Lower lobe of right lung (tissue), 2 donors: ENCODE measurements at regions not wholly inside any gene's neighbourhood (a gene's known extent, or its start where the extent isn't known, plus 50 kb on each side); places are given as distances from the start of the nearest gene placed in this dataset.

Source experiments
- ATAC-seq, 2 donors: fragments of 200-7000 bp; cut with Tn5 transposase; one replicate each; pipeline ENCODE4 v1.9.1; 2020 to 2022; ENCODE audit warnings: mild to moderate bottlenecking in 2 of 2, moderate library complexity in 2 of 2
- DNase-seq: peaks from one replicate; pipeline ENCODE4 v3.0.0-alpha.2; 2020
- H3K27ac ChIP-seq: fragments of 200-600 bp; one replicate; pipeline ENCODE4 v1.8.0; 2022
- H3K27me3 ChIP-seq: fragments of 200-600 bp; one replicate; pipeline ENCODE4 v1.8.0; 2022; ENCODE audit warnings: low read depth
- H3K36me3 ChIP-seq: fragments of 200-600 bp; one replicate; pipeline ENCODE4 v1.8.0; 2022; ENCODE audit warnings: mild to moderate bottlenecking
- H3K4me1 ChIP-seq: fragments of 200-600 bp; one replicate; pipeline ENCODE4 v1.8.0; 2022
- H3K4me3 ChIP-seq: fragments of 200-600 bp; one replicate; pipeline ENCODE4 v1.8.0; 2022; ENCODE audit warnings: mild to moderate bottlenecking
- H3K9me3 ChIP-seq: fragments of 200-600 bp; one replicate; pipeline ENCODE4 v1.8.0; 2022
- intact Hi-C: fragments of 100-400 bp; cut with DNase I; formaldehyde crosslinking; loops from one replicate; pipeline ENCODE4 v1.11.0; 2022
- TF ChIP-seq, protein P1 (sequence below): fragments of 200-600 bp; IDR thresholded peaks from one replicate; pipeline ENCODE4 v1.8.0; 2022; ENCODE audit warnings: antibody characterized with exemption, mild to moderate bottlenecking
- donor health status: DM: no; HTN: yes; CAD: no; lungs with severe emphysema.

DNA sequence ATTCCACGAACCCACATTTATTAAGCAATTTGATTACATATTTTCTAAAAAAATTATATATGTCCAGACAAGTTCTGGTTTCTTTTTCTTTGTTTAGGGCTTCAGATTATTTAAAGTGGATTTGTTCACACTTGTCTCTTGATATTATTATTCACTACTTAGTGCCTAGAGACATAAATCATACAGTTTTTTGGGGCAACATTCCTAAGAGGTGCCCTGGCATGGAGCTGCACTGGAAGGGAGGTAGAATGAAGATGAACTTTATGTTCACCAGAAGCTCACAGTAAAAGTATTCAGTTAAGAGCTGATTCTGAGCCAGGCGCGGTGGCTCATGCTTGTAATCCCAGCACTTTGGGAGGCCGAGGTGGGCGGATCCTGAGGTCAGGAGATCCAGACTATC lies 762.7 kb upstream of the TMEFF2 start:
- H3K9me3 ChIP-seq, result no peaks in the 10 kb centered on the region
- TF ChIP-seq, protein P1, sequence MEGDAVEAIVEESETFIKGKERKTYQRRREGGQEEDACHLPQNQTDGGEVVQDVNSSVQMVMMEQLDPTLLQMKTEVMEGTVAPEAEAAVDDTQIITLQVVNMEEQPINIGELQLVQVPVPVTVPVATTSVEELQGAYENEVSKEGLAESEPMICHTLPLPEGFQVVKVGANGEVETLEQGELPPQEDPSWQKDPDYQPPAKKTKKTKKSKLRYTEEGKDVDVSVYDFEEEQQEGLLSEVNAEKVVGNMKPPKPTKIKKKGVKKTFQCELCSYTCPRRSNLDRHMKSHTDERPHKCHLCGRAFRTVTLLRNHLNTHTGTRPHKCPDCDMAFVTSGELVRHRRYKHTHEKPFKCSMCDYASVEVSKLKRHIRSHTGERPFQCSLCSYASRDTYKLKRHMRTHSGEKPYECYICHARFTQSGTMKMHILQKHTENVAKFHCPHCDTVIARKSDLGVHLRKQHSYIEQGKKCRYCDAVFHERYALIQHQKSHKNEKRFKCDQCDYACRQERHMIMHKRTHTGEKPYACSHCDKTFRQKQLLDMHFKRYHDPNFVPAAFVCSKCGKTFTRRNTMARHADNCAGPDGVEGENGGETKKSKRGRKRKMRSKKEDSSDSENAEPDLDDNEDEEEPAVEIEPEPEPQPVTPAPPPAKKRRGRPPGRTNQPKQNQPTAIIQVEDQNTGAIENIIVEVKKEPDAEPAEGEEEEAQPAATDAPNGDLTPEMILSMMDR, result no peak
- H3K27ac ChIP-seq, result no peak overlapping the region
- no peaks in the 10 kb centered on the region for H3K4me1 ChIP-seq
- no peak for DNase-seq
- H3K27me3 ChIP-seq, result no peaks in the 10 kb centered on the region
- intact Hi-C loops, result no loop called here
- no peaks in the 10 kb centered on the region for H3K36me3 ChIP-seq
- no peak for ATAC-seq
- no peak overlapping the region for H3K4me3 ChIP-seq

- TF ChIP-seq, protein P1, result no peak
- no peaks in the 10 kb centered on the region for H3K36me3 ChIP-seq
- ATAC-seq, result no peak
These were observed 758.4 kb upstream of the TMEFF2 start for GRCh38 chr2:192953116-192953515.

DNA sequence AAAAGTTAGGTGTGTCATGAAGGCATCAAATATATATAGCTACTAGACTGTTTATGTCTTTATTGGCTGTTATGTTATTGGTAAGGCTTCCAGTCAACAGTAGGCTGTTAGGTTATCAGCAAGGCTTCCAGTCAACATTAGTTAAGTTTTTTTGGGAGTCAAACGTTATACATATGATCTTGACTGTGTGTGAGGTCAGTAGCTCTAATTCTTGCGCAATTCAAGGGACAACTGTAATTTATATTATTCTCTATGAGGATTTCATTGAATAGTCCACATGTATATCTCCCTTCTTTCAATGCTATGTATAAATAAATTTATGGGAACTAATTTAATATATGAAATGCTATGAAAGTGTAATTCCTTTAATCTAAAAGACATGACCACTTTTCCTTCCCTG lies 757.5 kb upstream of the TMEFF2 start:
- Histone ChIP-seq H3K4me3 (no peak overlapping the region), H3K36me3 (no peaks in the 10 kb centered on the region), H3K27me3 (no peaks in the 10 kb centered on the region), H3K27ac (no peak overlapping the region), H3K4me1 (no peaks in the 10 kb centered on the region), H3K9me3 (no peaks in the 10 kb centered on the region)
- DNase-seq, result no peak
- no peak for ATAC-seq
- TF ChIP-seq, protein P1, result no peak
- intact Hi-C loops, result no loop called here

More at GRCh38 chr2:192953116-192953515, 758.4 kb upstream of the TMEFF2 start:
- DNase-seq, result no peak
- no peaks in the 10 kb centered on the region for H3K4me1 ChIP-seq
- no peak overlapping the region for H3K4me3 ChIP-seq
- intact Hi-C loops, result no loop called here
- no peak overlapping the region for H3K27ac ChIP-seq
- H3K9me3 ChIP-seq, result no peaks in the 10 kb centered on the region
- H3K27me3 ChIP-seq, result no peaks in the 10 kb centered on the region

GRCh38 chr2:192948316-192948715 lies 753.6 kb upstream of the TMEFF2 start:
- intact Hi-C loops, result no loop called here
- Histone ChIP-seq H3K4me3 (no peak overlapping the region), H3K9me3 (no peaks in the 10 kb centered on the region), H3K27me3 (no peaks in the 10 kb centered on the region), H3K4me1 (no peaks in the 10 kb centered on the region), H3K36me3 (no peaks in the 10 kb centered on the region), H3K27ac (no peak overlapping the region)
- ATAC-seq, result no peak
- TF ChIP-seq, protein P1, result no peak
- DNase-seq, result no peak

DNA sequence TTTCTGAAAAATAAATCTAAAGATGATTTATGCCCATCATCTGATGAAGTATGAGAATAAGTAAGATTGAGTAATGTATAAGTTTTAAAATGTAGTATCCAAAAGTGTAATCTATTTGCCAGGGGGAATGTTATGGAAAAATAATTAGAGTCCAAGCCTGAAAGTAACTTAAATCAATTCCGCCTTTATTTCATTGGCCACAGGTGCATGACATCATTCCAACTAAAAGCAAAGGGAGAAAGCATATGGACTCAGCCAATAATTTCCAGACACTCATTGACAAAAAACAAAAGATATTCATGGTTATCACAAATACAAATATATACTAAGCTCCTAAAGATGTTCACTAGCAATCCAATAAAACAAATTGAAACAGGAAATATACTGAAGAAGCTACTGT lies 752.6 kb upstream of the TMEFF2 start:
- Histone ChIP-seq H3K36me3 (no peaks in the 10 kb centered on the region), H3K4me1 (no peaks in the 10 kb centered on the region), H3K27me3 (no peaks in the 10 kb centered on the region), H3K4me3 (no peak overlapping the region), H3K27ac (no peak overlapping the region), H3K9me3 (no peaks in the 10 kb centered on the region)
- ATAC-seq (no peak), DNase-seq (no peak)
- TF ChIP-seq, protein P1, result no peak
- intact Hi-C loops, result no loop called here

DNA sequence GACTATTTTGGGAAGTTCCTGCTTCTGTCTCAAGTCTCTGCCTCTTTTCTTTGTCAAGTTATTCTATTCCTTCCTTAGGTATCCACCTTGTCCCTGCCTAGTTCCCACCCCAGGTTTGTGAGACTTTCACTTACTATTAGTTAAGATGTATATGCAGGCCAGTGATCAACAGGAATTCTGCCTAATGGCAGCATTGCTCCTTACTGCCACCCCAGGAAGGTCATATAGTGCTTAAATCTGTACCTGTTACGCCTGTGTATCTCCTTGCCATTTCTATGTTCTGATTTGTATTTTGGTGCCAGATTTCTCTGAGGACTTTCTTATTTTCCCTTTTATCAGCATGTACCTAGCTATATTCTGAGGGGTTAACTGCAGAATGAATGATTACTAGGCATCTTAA lies 746.0 kb upstream of the TMEFF2 start:
- no peak overlapping the region for H3K4me3 ChIP-seq
- no peaks in the 10 kb centered on the region for H3K27me3 ChIP-seq
- H3K9me3 ChIP-seq, result no peaks in the 10 kb centered on the region
- H3K27ac ChIP-seq, result no peak overlapping the region
- intact Hi-C loops, result no loop called here
- TF ChIP-seq, protein P1, result no peak
- no peak for DNase-seq
- H3K36me3 ChIP-seq, result no peaks in the 10 kb centered on the region
- H3K4me1 ChIP-seq, result no peaks in the 10 kb centered on the region
- no peak for ATAC-seq
